Keratinocyte (primary cell): ENCODE measurements at regions not wholly inside any gene's neighbourhood (a gene's known extent, or its start where the extent isn't known, plus 50 kb on each side); places are given as distances from the start of the nearest gene placed in this dataset.

Source experiments
- DNase-seq: peaks from one replicate; pipeline ENCODE4 v3.0.0-alpha.2; 2011; ENCODE audit warnings: low read depth, missing footprints, low spot score
- FAIRE-seq: peaks from 2 replicates; lab custom pipeline; 2011; peaks lifted over from hg19 to GRCh38; lab: Jason Lieb, UNC
- H2AFZ ChIP-seq: 2 replicates; pipeline ENCODE4 v1.6.0; 2012; ENCODE audit warnings: low read length, control low read depth, inconsistent platforms; ENCODE audit not compliant: control insufficient read depth
- H3K27ac ChIP-seq: 2 replicates; pipeline ENCODE4 v1.5.1; 2011; ENCODE audit warnings: low read length; ENCODE audit not compliant: control insufficient read depth, insufficient read depth
- H3K27me3 ChIP-seq: 3 replicates; pipeline ENCODE4 v1.6.0; 2011; ENCODE audit warnings: low read length; ENCODE audit not compliant: control insufficient read depth, insufficient read depth; ENCODE audit errors: extremely low read depth
- H3K36me3 ChIP-seq, 2 experiments: 2 replicates in 1 of 2; 3 replicates in 1 of 2; pipeline ENCODE4 v1.5.1; 2011; ENCODE audit warnings: low read length in 2 of 2, mild to moderate bottlenecking in 1 of 2; ENCODE audit not compliant: control insufficient read depth in 2 of 2, insufficient read depth in 2 of 2; ENCODE audit errors: extremely low read depth in 1 of 2
- H3K4me1 ChIP-seq: 3 replicates; pipeline ENCODE4 v1.5.1; 2011; ENCODE audit warnings: low read length; ENCODE audit not compliant: control insufficient read depth, insufficient read depth; ENCODE audit errors: extremely low read depth
- H3K4me2 ChIP-seq: 3 replicates; pipeline ENCODE4 v1.6.0; 2011; ENCODE audit warnings: low read depth, low read length; ENCODE audit not compliant: control insufficient read depth, insufficient read depth; ENCODE audit errors: extremely low read depth
- H3K4me3 ChIP-seq, 3 experiments: fragments of 200-600 bp in 1 of 3; sonication (generic) in 1 of 3; 2 replicates in 2 of 3; 3 replicates in 1 of 3; pipeline ENCODE4 v1.5.1; 2011 to 2016; ENCODE audit warnings: low read length in 3 of 3, mild to moderate bottlenecking in 3 of 3, control low read depth in 2 of 3, inconsistent platforms in 1 of 3, low read depth in 1 of 3, mixed read lengths in 1 of 3, mixed run types in 1 of 3, moderate library complexity in 1 of 3; ENCODE audit not compliant: control insufficient read depth in 2 of 3, insufficient read depth in 2 of 3; ENCODE audit errors: extremely low read depth in 1 of 3
- H3K79me2 ChIP-seq: 2 replicates; pipeline ENCODE4 v1.6.0; 2012; ENCODE audit warnings: low read length; ENCODE audit not compliant: control insufficient read depth, insufficient read depth
- H3K9ac ChIP-seq: 3 replicates; pipeline ENCODE4 v1.6.0; 2011; ENCODE audit warnings: low read length; ENCODE audit not compliant: control insufficient read depth, insufficient read depth; ENCODE audit errors: extremely low read depth
- H3K9me1 ChIP-seq: 3 replicates; pipeline ENCODE4 v1.6.0; 2011; ENCODE audit warnings: low read length; ENCODE audit not compliant: control insufficient read depth, insufficient read depth; ENCODE audit errors: extremely low read depth
- H3K9me3 ChIP-seq: 2 replicates; pipeline ENCODE4 v1.5.1; 2012; ENCODE audit warnings: low read depth, low read length; ENCODE audit not compliant: control insufficient read depth
- H4K20me1 ChIP-seq: 3 replicates; pipeline ENCODE4 v1.6.0; 2011; ENCODE audit warnings: low read length; ENCODE audit not compliant: control insufficient read depth, insufficient read depth; ENCODE audit errors: extremely low read depth
- EZH2 ChIP-seq: IDR thresholded peaks from one replicate; pipeline ENCODE4 v1.6.1; 2012; ENCODE audit warnings: inconsistent platforms, mild to moderate bottlenecking, low read length, moderate library complexity
- dilution Hi-C: fragments of 300-500 bp; cut with MboI; formaldehyde crosslinking; loops from one replicate; pipeline ENCODE4 v1.7.0; 2020; ENCODE audit warnings: low sequenced_read_pairs; ENCODE audit not compliant: extremely low pct_ligation_motif_present
- TF ChIP-seq, protein P1 (sequence below), 3 experiments: IDR thresholded peaks in 1 of 3; conservative IDR thresholded peaks in 1 of 3; optimal IDR thresholded peaks in 1 of 3; 2 replicates in 2 of 3; 3 replicates in 1 of 3; pipeline versions ENCODE3 to v1.5.1; 2011; ENCODE audit warnings: low read length in 3 of 3, mild to moderate bottlenecking in 3 of 3, moderate library complexity in 2 of 3, control low read depth in 1 of 3, inconsistent platforms in 1 of 3; ENCODE audit not compliant: insufficient read depth in 2 of 3; ENCODE audit errors: extremely low read depth in 1 of 3

DNA sequence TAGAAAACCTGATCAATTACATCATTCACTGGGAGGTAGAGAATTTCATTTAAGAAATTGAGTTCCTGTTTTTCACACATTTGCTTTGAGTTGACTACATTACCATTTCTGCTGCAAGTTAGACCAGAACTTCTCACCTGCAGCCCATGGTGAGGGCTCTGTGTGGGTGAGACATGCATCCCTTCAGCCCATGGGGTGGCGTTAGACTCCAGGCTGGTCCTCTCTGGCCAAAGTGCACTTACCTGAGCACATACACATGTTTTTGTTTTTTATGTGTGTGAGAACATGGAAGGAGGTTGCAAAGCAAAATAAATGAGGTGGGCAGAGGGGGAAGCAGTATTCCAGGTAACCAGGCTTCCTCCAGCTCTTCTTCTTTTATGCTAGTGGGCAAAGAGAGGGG is 470.2 kb downstream of the PMP22 start:
- Histone ChIP-seq H3K9me3 (no peaks in the 10 kb centered on the region), H3K4me3 (no peak overlapping the region), H3K9me1 (no peaks in the 10 kb centered on the region), H3K4me1 (peaks cover 24% of the 10 kb centered on the region), H2AFZ (no peak overlapping the region), H3K9ac (no peak overlapping the region), H3K36me3 (no peaks in the 10 kb centered on the region), H3K79me2 (no peaks in the 10 kb centered on the region), H3K27me3 (no peaks in the 10 kb centered on the region), H4K20me1 (no peaks in the 10 kb centered on the region), H3K27ac (no peak overlapping the region), H3K4me2 (no peak overlapping the region)
- TF ChIP-seq, protein P1, sequence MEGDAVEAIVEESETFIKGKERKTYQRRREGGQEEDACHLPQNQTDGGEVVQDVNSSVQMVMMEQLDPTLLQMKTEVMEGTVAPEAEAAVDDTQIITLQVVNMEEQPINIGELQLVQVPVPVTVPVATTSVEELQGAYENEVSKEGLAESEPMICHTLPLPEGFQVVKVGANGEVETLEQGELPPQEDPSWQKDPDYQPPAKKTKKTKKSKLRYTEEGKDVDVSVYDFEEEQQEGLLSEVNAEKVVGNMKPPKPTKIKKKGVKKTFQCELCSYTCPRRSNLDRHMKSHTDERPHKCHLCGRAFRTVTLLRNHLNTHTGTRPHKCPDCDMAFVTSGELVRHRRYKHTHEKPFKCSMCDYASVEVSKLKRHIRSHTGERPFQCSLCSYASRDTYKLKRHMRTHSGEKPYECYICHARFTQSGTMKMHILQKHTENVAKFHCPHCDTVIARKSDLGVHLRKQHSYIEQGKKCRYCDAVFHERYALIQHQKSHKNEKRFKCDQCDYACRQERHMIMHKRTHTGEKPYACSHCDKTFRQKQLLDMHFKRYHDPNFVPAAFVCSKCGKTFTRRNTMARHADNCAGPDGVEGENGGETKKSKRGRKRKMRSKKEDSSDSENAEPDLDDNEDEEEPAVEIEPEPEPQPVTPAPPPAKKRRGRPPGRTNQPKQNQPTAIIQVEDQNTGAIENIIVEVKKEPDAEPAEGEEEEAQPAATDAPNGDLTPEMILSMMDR (optimal IDR thresholded peaks at IDR 0.05 in 1 of 3, IDR thresholded peaks at IDR 0.05 in 1 of 3, conservative IDR thresholded peaks at IDR 0.05 in 1 of 3; ENCODE audit: extremely low read depth in 1 of 3, insufficient read depth in 2 of 3, low read length in 3 of 3), result peak in 1 of 3 experiments; percentile 28
- TF ChIP-seq EZH2, result no peak
- dilution Hi-C loops, result no loop called here
- FAIRE-seq, result peak; percentile 48
- DNase-seq, result no peak

DNA sequence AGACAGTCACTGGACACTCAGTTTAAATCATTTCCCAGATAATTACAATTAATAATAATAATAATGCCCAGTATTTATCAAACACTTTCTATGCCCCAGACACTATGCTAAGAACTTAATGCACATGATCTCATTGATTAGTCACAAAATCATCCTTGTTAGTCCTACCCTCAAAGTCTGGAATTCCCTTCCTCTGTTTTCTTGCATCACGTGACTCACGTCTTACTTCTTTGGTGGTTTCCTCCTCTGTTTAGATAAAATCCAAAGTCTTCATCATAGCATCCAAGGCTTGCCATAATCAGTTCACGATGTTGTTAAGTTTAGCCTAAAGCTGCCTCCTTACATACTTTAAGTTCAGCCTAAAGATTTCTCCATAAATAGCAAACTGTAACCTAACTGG is 471.9 kb downstream of the PMP22 start:
- DNase-seq, result no peak
- Histone ChIP-seq H3K4me3 (no peak overlapping the region), H3K36me3 (no peaks in the 10 kb centered on the region), H3K4me1 (peaks cover 24% of the 10 kb centered on the region), H2AFZ (peak overlapping the region; percentile 78), H3K4me2 (peak overlapping the region; percentile 46), H4K20me1 (no peaks in the 10 kb centered on the region), H3K9ac (no peak overlapping the region), H3K27me3 (no peaks in the 10 kb centered on the region), H3K9me3 (no peaks in the 10 kb centered on the region), H3K27ac (peak overlapping the region; percentile 60), H3K79me2 (no peaks in the 10 kb centered on the region), H3K9me1 (no peaks in the 10 kb centered on the region)
- no peak for TF ChIP-seq EZH2
- TF ChIP-seq, protein P1 (optimal IDR thresholded peaks at IDR 0.05 in 1 of 3, IDR thresholded peaks at IDR 0.05 in 1 of 3, conservative IDR thresholded peaks at IDR 0.05 in 1 of 3; ENCODE audit: extremely low read depth in 1 of 3, insufficient read depth in 2 of 3, low read length in 3 of 3), result no peak
- dilution Hi-C loops, result no loop called here
- FAIRE-seq, result peak; percentile 81
